Inflammatory macrophage treated with lipopolysaccharide for 1 hour (primary cell): ENCODE measurements at regions not wholly inside any gene's neighbourhood (a gene's known extent, or its start where the extent isn't known, plus 50 kb on each side); places are given as distances from the start of the nearest gene placed in this dataset.
"Not testable (repeated sequence)": the region's sequence is repeated elsewhere in the genome, so short reads cannot be mapped to it uniquely, and the experiment has no call there.

Experiments
- DNase-seq, 2 donors: peaks; one replicate each; pipeline ENCODE4 v3.0.0-alpha.2; 2020 to 2022

- DNase-seq = not testable (repeated sequence)
These were observed 1673.2 kb upstream of the B3GALT2 start for GRCh38 chr1:194859481-194860154.

- DNase-seq = not testable (repeated sequence)
These were observed 1672.5 kb upstream of the B3GALT2 start for GRCh38 chr1:194858811-194859480.

GRCh38 chr1:194857413-194857812, 1671.0 kb upstream of the B3GALT2 start:
- no peak for DNase-seq

GRCh38 chr1:194848846-194849245, 1662.4 kb upstream of the B3GALT2 start:
- DNase-seq = no peak

- DNase-seq = no peak
These were observed 1660.1 kb upstream of the B3GALT2 start for GRCh38 chr1:194846488-194846887.

GRCh38 chr1:194843077-194843476, 1656.7 kb upstream of the B3GALT2 start:
- DNase-seq = no peak

- DNase-seq = no peak
These were observed 1646.7 kb upstream of the B3GALT2 start for GRCh38 chr1:194833111-194833510.

- not testable (repeated sequence) for DNase-seq
These were observed 1645.2 kb upstream of the B3GALT2 start for GRCh38 chr1:194831595-194831994.

GRCh38 chr1:194830387-194830786, 1644.0 kb upstream of the B3GALT2 start:
- no peak for DNase-seq

- no peak for DNase-seq
These were observed 1643.1 kb upstream of the B3GALT2 start for GRCh38 chr1:194829492-194829891.

- no peak for DNase-seq
These were observed 1639.0 kb upstream of the B3GALT2 start for GRCh38 chr1:194825382-194825781.

- DNase-seq = no peak
These were observed 1634.7 kb upstream of the B3GALT2 start for GRCh38 chr1:194821091-194821490.

GRCh38 chr1:194818674-194819073, 1632.3 kb upstream of the B3GALT2 start:
- DNase-seq = no peak

GRCh38 chr1:194816859-194817258, 1630.4 kb upstream of the B3GALT2 start:
- DNase-seq = no peak

- DNase-seq = no peak
These were observed 1626.7 kb upstream of the B3GALT2 start for GRCh38 chr1:194813096-194813495.

- no peak for DNase-seq
These were observed 1623.3 kb upstream of the B3GALT2 start for GRCh38 chr1:194809665-194810064.

GRCh38 chr1:194809215-194809614, 1622.8 kb upstream of the B3GALT2 start:
- DNase-seq = no peak

GRCh38 chr1:194807530-194808220, 1621.3 kb upstream of the B3GALT2 start:
- no peak for DNase-seq

GRCh38 chr1:194802572-194802971, 1616.2 kb upstream of the B3GALT2 start:
- no peak for DNase-seq

- DNase-seq = no peak
These were observed 1609.6 kb upstream of the B3GALT2 start for GRCh38 chr1:194795917-194796593.

GRCh38 chr1:194787001-194787400, 1600.6 kb upstream of the B3GALT2 start:
- DNase-seq = no peak

- no peak for DNase-seq
These were observed 1599.6 kb upstream of the B3GALT2 start for GRCh38 chr1:194786027-194786426.

- DNase-seq = no peak
These were observed 1590.2 kb upstream of the B3GALT2 start for GRCh38 chr1:194776657-194777056.
